Adrenal gland (tissue), 9 donors: ENCODE measurements at regions not wholly inside any gene's neighbourhood (a gene's known extent, or its start where the extent isn't known, plus 50 kb on each side); places are given as distances from the start of the nearest gene placed in this dataset.

Experiments
- DNase-seq, 7 donors: peaks; one replicate each; pipeline ENCODE4 v3.0.0-alpha.2; 2019 to 2020
- H3K27ac ChIP-seq, 5 donors: fragments of 200-600 bp; sonication (generic) in 4 of 5; 1 replicate in 3 of 5; 2 replicates in 2 of 5; pipeline versions ENCODE4 v1.5.1 to v1.8.0; 2016 to 2020; ENCODE audit warnings: mild to moderate bottlenecking in 1 of 5
- H3K27me3 ChIP-seq: fragments of 200-600 bp; 2 replicates; pipeline ENCODE4 v1.8.0; 2021
- H3K36me3 ChIP-seq, 2 donors: fragments of 200-600 bp; replicated peaks in 1 of 2; 1 replicate in 1 of 2; 2 replicates in 1 of 2; pipeline versions ENCODE4 v1.5.1 to v1.8.0; 2018 to 2022
- H3K4me1 ChIP-seq, 2 donors: fragments of 200-600 bp; replicated peaks in 1 of 2; 1 replicate in 1 of 2; 2 replicates in 1 of 2; pipeline versions ENCODE4 v1.5.1 to v1.8.0; 2018 to 2021
- H3K4me3 ChIP-seq, 4 donors: fragments of 200-600 bp; sonication (generic) in 3 of 4; one replicate each; pipeline ENCODE4 v1.5.1; 2016 to 2018
- H3K9me3 ChIP-seq, 3 donors: fragments of 200-600 bp; sonication (generic) in 1 of 3; replicated peaks in 1 of 3; 1 replicate in 2 of 3; 2 replicates in 1 of 3; pipeline versions ENCODE4 v1.5.1 to v1.8.0; 2016 to 2021
- POLR2A ChIP-seq, 2 donors: fragments of 450-650 bp; IDR thresholded peaks; one replicate each; pipeline ENCODE4 v1.6.1; 2017; ENCODE audit warnings: antibody characterized with exemption in 2 of 2, mild to moderate bottlenecking in 2 of 2, moderate library complexity in 1 of 2
- WGBS, 4 donors: extraction: QIAGEN DNeasy Blood & Tissue Kit in 2 of 4; methylation state at CpG; one replicate each; pipeline versions ENCODE4 v1.1.5 to v1.1.7; 2013 to 2017; 5-methylcytosine and 5-hydroxymethylcytosine counted together
- intact Hi-C, 2 donors: fragments of 100-400 bp; cut with DNase I; formaldehyde crosslinking; loops; one replicate each; pipeline versions ENCODE4 v1.14.1 to v1.15.0; 2022 to 2023
- TF ChIP-seq, protein P1 (sequence below), 6 experiments: fragments of 450-650 bp in 4 of 6; fragments of 200-600 bp in 2 of 6; sonication (generic) in 1 of 6; IDR thresholded peaks; 1 replicate in 5 of 6; 2 replicates in 1 of 6; pipeline versions ENCODE4 v1.5.1 to v1.8.0; 2016 to 2021; ENCODE audit warnings: antibody characterized with exemption in 6 of 6, mild to moderate bottlenecking in 2 of 6, moderate library complexity in 1 of 6
- donor health status: healthy with polysubstance abuse.
- donor health status: Bipolar disorder and iron deficiency.
- donor health status: DM: yes; HTN: yes; CAD: no.
- donor health status: DM: no; HTN: no; CAD: no.
- donor health status: DM: no; HTN: no; CAD: no.

DNA sequence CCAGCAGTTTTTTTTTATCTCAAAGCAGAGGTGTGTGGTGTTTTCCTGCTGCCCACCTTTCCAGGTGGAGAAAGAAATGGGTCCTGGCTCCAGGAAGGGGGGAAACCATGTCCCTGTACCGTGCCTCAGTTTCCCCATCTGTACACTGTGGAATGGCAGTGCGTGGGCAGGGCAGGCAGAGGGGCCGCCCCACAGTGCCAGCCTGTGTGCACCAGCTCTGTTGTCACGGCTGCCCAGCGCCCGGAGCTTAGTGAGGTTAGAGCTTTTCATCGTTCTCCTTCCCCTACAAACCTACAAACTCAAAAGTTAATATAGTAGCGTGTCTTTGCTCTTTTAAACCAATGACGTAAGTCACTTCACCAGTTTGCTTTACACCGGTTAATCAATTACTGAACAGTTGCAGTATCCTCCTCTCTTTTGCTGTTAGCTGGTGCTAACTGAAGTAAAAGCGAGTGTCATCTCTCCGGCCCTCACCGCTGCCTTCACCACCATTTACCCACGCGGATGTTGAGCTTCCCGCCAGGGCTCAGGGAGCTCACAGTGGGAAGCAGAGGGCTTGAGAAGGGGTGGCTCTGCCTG is 114.8 kb upstream of the ADRA2C start:
- Histone ChIP-seq H3K9me3 (no peaks in the 10 kb centered on the region), H3K36me3 (no peaks in the 10 kb centered on the region), H3K4me3 (no peak overlapping the region), H3K27ac (no peak overlapping the region), H3K4me1 (no peaks in the 10 kb centered on the region), H3K27me3 (peaks cover 20% of the 10 kb centered on the region)
- intact Hi-C loops, result no loop called here
- no peak for TF ChIP-seq POLR2A (IDR thresholded peaks at IDR 0.05)
- TF ChIP-seq, protein P1, sequence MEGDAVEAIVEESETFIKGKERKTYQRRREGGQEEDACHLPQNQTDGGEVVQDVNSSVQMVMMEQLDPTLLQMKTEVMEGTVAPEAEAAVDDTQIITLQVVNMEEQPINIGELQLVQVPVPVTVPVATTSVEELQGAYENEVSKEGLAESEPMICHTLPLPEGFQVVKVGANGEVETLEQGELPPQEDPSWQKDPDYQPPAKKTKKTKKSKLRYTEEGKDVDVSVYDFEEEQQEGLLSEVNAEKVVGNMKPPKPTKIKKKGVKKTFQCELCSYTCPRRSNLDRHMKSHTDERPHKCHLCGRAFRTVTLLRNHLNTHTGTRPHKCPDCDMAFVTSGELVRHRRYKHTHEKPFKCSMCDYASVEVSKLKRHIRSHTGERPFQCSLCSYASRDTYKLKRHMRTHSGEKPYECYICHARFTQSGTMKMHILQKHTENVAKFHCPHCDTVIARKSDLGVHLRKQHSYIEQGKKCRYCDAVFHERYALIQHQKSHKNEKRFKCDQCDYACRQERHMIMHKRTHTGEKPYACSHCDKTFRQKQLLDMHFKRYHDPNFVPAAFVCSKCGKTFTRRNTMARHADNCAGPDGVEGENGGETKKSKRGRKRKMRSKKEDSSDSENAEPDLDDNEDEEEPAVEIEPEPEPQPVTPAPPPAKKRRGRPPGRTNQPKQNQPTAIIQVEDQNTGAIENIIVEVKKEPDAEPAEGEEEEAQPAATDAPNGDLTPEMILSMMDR (IDR thresholded peaks at IDR 0.05), result no peak
- DNase-seq, result no peak
- 82 to 90% (median 85%) methylated on average over 12 to 16 of the region's 16 CpGs for WGBS, 4 donors

DNA sequence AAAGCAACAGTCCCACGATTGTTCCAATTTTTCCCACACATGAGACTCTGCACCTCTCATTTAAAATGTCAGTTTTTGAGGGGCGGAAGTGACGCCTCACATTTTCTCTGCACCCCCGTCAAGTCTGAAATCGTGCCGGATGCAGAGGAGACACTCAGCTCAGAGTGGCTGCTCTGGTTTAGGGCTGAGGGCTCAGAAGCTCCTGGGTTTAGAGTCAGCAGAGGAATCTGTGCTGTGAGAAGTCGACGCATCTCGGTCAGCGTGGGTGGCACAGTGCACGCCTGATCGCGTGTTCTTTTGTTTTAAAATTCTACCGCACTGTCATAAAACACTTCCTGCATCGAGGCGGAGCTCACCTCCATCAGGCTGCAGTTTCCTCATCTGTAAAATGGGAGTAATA is 116.7 kb upstream of the ADRA2C start:
- 84 to 85% (median 85%) methylated on average over 16 of the region's 16 CpGs for WGBS, 4 donors
- intact Hi-C loops, result no loop called here
- DNase-seq, result no peak
- H3K4me1 ChIP-seq, result no peaks in the 10 kb centered on the region
- no peaks in the 10 kb centered on the region for H3K9me3 ChIP-seq
- no peaks in the 10 kb centered on the region for H3K36me3 ChIP-seq
- no peak overlapping the region for H3K27ac ChIP-seq
- peaks cover 19% of the 10 kb centered on the region for H3K27me3 ChIP-seq
- no peak overlapping the region for H3K4me3 ChIP-seq
- TF ChIP-seq POLR2A (IDR thresholded peaks at IDR 0.05), result no peak
- TF ChIP-seq, protein P1 (IDR thresholded peaks at IDR 0.05), result no peak

DNA sequence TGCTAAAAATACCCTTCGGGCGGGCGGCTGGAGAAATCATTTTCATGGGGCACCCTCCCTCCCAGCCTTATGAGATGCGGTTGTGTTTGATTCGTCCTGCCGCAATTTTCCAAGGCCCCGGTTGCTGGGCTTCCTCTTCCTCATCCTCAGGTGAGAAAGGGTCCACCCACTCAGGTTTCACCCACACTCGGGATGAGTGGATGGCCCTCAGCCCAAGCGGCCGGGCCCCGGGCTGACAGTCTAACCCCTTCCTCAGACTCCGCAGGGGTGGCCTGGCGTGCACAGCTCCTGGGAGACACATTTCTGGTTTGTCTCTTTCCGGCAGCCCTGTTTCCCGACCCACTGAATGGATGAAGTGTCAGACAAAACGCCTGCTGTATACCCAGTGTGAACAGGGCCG is 116.5 kb upstream of the LRPAP1 start:
- no peaks in the 10 kb centered on the region for H3K9me3 ChIP-seq
- TF ChIP-seq, protein P1 (IDR thresholded peaks at IDR 0.05), result no peak
- no peak for TF ChIP-seq POLR2A (IDR thresholded peaks at IDR 0.05)
- H3K4me1 ChIP-seq, result no peaks in the 10 kb centered on the region
- 77 to 91% (median 81%) methylated on average over 11 to 17 of the region's 17 CpGs for WGBS, 4 donors
- H3K27me3 ChIP-seq, result peaks cover 13% of the 10 kb centered on the region
- no peak for DNase-seq
- H3K36me3 ChIP-seq, result no peaks in the 10 kb centered on the region
- intact Hi-C loops, result no loop called here
- no peak overlapping the region for H3K27ac ChIP-seq
- no peak overlapping the region for H3K4me3 ChIP-seq

DNA sequence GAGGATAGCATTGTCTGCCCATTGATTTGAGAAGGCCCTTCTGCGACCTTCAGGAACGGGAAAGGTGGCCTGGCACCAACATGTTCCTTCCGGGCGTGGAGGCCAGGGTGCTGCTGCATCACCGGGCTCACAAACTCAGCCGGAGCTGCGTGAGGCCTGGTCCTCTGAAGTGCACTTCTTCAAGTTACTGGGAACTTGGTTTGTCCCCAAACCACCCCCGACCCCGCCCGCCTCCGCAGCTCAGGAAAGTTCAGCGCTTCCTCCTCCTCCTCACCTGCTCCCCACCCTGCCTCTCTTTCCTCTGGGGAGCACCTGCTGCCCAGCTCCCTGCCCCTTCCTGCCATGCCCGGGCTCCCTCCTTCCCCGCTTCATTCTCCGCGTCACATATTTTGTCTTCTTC is 116.0 kb upstream of the LRPAP1 start:
- Histone ChIP-seq H3K27ac (no peak overlapping the region), H3K27me3 (peaks cover 9% of the 10 kb centered on the region), H3K4me1 (no peaks in the 10 kb centered on the region), H3K9me3 (no peaks in the 10 kb centered on the region), H3K36me3 (no peaks in the 10 kb centered on the region), H3K4me3 (no peak overlapping the region)
- no peak for DNase-seq
- WGBS, 4 donors, result 81 to 86% (median 84%) methylated on average over 12 to 16 of the region's 16 CpGs
- TF ChIP-seq, protein P1 (IDR thresholded peaks at IDR 0.05), result no peak
- no peak for TF ChIP-seq POLR2A (IDR thresholded peaks at IDR 0.05)
- intact Hi-C loops, result no loop called here
